GM23248 (cell line): ENCODE measurements at regions not wholly inside any gene's neighbourhood (a gene's known extent, or its start where the extent isn't known, plus 50 kb on each side); places are given as distances from the start of the nearest gene placed in this dataset.

Source experiments
- EZH2 ChIP-seq: fragments of 200-600 bp; sonication (generic); IDR thresholded peaks from 2 replicates; pipeline ENCODE4 v1.6.1; 2018; ENCODE audit warnings: antibody characterized with exemption, mild to moderate bottlenecking; ENCODE audit not compliant: insufficient read depth, poor library complexity, severe bottlenecking
- EZH2phosphoT487 ChIP-seq: fragments of 200-600 bp; sonication (generic); IDR thresholded peaks from 2 replicates; pipeline ENCODE4 v1.6.1; 2018; ENCODE audit warnings: antibody characterized with exemption, moderate library complexity, mild to moderate bottlenecking, low read depth; ENCODE audit not compliant: insufficient read depth

DNA sequence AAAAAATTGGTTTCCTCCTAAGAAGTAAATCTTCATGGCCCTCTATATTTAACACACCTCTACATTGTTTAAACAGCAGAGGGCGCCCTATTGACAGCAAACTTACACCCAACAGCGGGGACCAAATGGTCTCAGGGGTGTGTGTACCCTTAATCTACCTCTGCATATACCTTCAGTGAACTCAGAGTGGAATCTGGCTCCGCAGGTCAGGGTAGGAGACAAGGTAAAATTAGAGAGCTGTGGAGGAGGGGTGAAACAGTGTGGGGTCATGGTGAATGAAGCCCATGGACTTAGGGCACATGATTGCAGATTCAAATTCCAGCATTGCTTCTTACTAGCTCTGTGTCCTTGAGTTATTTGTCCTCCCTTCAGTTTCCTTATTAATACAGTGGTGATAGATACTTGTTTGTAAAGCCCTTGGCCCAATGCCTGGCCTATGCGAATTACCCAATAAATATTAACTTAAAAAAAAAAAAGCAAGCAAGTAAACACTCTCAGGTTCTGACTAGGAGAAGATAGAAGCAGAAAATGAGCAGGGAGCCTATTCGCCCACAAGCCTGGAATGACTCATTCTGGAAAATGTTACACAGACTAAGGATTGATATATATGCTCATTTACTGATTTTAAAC is 122.9 kb downstream of the CAVIN4 start:
- no peak for TF ChIP-seq EZH2phosphoT487
- no peak for TF ChIP-seq EZH2
